ENCODE measurements at regions not wholly inside any gene's neighbourhood (a gene's known extent, or its start where the extent isn't known, plus 50 kb on each side); places are given as distances from the start of the nearest gene placed in this dataset.

DNA sequence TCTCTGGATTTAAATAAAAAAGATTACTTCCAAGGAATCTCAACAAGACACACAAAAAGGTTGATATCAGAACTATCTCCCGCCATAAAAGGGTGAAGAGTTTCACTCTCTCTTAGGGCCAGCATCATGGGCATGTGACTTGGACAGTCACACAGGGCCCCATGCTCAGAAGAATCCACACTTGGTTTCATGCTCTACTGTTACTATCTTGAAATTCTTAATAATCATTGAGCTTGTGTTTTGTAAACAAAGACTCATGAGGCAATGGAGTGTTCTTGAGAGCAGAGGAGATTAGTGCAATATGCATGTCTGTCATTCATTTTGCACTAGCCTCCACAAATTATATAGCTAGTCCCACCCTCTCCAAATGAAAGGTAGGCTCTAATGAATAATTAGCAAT lies 58.4 kb downstream of the HMHB1 start:
- no peak overlapping the region for H3K4me3 ChIP-seq (ENCODE audit: low read depth, low read length)
- TF ChIP-seq, protein P1, sequence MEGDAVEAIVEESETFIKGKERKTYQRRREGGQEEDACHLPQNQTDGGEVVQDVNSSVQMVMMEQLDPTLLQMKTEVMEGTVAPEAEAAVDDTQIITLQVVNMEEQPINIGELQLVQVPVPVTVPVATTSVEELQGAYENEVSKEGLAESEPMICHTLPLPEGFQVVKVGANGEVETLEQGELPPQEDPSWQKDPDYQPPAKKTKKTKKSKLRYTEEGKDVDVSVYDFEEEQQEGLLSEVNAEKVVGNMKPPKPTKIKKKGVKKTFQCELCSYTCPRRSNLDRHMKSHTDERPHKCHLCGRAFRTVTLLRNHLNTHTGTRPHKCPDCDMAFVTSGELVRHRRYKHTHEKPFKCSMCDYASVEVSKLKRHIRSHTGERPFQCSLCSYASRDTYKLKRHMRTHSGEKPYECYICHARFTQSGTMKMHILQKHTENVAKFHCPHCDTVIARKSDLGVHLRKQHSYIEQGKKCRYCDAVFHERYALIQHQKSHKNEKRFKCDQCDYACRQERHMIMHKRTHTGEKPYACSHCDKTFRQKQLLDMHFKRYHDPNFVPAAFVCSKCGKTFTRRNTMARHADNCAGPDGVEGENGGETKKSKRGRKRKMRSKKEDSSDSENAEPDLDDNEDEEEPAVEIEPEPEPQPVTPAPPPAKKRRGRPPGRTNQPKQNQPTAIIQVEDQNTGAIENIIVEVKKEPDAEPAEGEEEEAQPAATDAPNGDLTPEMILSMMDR (IDR thresholded peaks at IDR 0.05; ENCODE audit: borderline replicate concordance, insufficient read depth, low read depth, low read length): no peak

DNA sequence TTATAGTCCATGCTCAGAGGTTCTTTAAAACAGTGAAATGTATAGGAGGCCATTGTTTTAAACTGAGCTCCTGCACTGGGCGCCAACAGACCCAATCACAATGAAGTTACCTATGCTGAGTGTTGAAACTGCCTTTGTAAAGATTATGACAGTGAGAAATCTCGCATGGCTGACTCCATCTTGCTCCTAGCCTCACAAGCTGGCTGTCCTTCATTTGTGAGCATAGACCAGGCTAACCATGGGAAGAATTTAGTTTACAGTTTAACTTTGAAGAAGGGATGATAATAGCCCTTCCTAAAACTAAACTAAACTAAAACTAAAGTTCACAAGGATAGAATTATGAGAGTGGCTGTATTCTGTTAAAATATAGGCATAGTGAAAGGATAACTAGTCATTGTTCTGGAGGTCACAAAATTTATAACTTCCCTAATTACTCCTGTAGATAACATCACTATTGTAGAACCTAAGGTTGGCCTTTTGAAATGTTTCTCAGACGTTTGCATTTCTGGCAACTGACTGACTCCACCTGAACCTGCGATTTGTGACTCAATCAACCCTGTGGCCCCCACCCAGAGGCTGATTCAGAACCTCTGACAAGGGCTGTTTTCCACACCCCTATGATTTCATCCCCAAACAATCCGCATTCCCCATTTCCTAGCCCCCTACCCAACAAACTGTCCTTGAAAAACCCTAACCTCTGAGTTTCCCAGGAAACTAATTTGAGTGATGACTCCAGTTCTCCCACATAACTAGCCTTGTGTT lies 59.1 kb downstream of the HMHB1 start:
- TF ChIP-seq, protein P1 (IDR thresholded peaks at IDR 0.05; ENCODE audit: borderline replicate concordance, insufficient read depth, low read depth, low read length): no peak
- H3K4me3 ChIP-seq (ENCODE audit: low read depth, low read length): no peak overlapping the region

DNA sequence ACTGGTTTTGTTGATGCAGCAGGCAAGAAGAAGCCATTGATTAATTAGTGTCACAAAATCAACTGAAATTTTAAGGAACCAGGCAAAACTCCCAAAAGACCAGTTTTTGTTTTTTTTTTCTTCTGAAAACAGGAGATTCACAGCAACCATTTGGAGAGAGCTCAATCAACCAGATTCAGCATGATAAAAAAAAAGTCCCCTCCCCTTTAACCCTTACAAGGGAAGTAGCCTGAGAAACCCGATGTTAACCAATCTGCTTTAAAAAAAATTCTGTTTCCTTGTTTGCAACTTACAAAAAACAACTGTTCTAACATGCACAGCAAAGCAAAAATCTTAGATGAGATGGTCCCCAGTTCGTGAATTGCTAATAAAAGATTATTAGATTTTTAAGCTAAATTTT lies 59.7 kb downstream of the HMHB1 start:
- TF ChIP-seq, protein P1 (IDR thresholded peaks at IDR 0.05; ENCODE audit: borderline replicate concordance, insufficient read depth, low read depth, low read length): no peak
- H3K4me3 ChIP-seq (ENCODE audit: low read depth, low read length): no peak overlapping the region

DNA sequence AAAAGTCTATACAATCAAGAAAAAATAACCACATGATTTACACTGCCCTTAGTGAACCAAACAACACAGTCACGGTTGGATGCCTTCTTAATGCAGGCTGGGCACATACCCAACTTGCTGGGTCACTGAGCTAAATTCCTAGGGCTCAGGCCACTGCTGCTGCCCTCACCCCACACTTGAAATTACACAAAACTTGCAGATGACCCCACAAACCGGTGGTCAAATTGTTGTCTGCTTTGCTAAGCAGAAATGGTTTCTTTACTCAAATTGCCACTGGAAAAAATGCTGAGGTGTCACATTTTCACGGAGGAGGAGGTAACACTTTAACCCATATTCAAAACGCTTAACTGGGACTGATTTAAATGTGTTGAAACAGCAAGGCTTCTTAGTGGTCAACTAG lies 62.4 kb downstream of the HMHB1 start:
- TF ChIP-seq, protein P1 (IDR thresholded peaks at IDR 0.05; ENCODE audit: borderline replicate concordance, insufficient read depth, low read depth, low read length): no peak

DNA sequence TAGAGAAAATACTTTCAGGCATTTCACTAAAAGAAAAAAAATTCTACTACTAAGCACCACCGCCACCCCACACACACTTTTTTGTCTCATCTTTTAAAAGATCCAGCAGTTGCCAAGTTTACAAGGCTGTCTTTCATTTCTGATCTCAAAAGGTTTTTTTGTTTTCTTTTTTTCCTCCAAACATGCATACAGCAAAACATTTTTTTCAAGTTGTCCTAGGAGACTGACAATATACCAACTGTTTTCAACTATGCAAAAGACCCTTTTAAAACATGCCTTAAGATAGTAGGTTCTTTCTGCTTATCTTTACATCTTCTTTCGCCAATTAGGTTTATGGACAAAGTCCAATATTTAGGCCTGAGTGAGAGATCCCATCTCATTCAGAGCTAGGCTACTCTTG lies 65.2 kb downstream of the HMHB1 start:
- TF ChIP-seq, protein P1 (IDR thresholded peaks at IDR 0.05; ENCODE audit: borderline replicate concordance, insufficient read depth, low read depth, low read length): no peak
- no peak overlapping the region for H3K4me3 ChIP-seq (ENCODE audit: low read depth, low read length)

More for the DNA sequence above, 62.4 kb downstream of the HMHB1 start:
- H3K4me3 ChIP-seq (ENCODE audit: low read depth, low read length): no peak overlapping the region

DNA sequence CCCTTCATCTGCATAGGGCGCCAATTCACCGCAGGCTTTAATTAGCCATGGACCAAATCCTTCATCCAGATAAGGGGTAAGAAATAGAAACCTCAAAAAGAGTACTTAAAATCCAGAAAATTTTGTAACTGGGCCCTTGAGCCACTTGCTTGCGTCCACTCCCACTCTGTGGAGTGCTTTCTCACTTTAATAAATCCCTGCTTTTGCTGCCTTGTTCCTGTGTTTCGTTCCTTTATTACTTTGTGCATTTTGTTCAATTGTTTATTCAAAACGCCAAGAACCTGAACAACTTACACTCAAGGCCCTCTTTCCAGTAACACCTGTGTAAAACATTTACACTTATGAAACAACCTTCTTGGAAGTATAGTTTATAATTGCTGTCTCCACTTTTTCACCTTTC lies 66.5 kb downstream of the HMHB1 start:
- TF ChIP-seq, protein P1 (IDR thresholded peaks at IDR 0.05; ENCODE audit: borderline replicate concordance, insufficient read depth, low read depth, low read length): no peak
- H3K4me3 ChIP-seq (ENCODE audit: low read depth, low read length): no peak overlapping the region

DNA sequence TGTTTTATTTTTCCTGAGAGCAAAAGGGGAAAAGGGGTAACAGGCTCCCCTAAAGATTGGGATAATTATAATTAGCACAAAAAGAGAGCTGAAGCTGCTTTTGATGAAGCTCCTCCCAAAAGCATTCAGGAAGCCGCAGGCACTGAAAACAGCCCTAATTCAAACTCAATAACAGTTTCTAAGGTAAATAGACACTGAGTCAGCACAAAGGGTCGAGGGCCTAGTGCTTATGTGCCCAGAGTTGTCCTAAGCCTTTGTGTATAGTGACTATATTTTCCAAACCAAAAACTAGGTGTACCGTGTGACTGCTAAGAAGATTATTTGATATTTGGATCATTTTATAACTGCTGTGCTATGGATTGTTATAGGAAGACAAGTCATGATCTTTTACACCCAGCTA lies 67.7 kb downstream of the HMHB1 start:
- TF ChIP-seq, protein P1 (IDR thresholded peaks at IDR 0.05; ENCODE audit: borderline replicate concordance, insufficient read depth, low read depth, low read length): no peak
- H3K4me3 ChIP-seq (ENCODE audit: low read depth, low read length): no peak overlapping the region

Measured in GM12875 (cell line).